ENCODE measurements at regions not wholly inside any gene's neighbourhood (a gene's known extent, or its start where the extent isn't known, plus 50 kb on each side); places are given as distances from the start of the nearest gene placed in this dataset.
A peak's percentile ranks its signal among the peaks of the same experiment; 100 is the strongest.

DNA sequence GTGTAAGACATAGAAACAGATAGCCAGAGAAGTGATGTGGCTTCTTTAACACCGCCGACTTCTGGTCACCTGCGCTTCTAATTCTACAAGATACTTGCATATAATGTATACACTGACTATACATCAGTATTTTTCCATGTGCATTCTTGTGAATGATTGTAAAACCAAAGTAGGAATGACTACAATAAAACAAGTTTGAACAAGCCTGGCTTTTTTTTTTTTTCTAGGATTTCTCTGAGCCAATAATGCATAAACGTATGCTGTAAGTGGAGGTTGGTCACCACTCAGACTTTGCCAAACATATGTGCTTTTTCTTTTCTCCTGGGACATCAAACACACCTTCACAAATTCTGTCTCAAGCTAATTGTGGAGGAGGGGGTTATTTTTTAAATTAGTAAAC lies 237.8 kb upstream of the KIRREL3 start:
- no peak for DNase-seq

DNA sequence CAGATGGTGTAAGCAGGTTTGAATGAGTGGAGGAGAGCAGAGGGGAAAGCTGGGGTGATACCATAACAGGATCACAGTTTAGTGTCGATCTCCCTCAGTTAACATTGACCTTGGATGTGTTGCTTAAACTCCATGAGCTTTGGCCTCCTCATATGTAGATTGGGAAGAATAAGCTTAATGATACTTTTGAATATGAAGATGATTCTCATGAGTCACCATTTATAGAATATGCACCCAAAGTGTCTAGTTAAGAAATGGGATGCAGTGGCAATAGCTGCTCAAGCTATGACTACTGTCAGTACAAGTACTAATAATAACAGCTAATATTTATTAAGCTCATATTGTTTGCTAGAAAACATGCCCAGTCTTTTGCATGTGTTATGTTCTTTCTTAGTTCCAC lies 236.2 kb upstream of the KIRREL3 start:
- DNase-seq, result no peak

- DNase-seq, result no peak
Measured at GRCh38 chr11:127233998-127234397, 233.4 kb upstream of the KIRREL3 start.

DNA sequence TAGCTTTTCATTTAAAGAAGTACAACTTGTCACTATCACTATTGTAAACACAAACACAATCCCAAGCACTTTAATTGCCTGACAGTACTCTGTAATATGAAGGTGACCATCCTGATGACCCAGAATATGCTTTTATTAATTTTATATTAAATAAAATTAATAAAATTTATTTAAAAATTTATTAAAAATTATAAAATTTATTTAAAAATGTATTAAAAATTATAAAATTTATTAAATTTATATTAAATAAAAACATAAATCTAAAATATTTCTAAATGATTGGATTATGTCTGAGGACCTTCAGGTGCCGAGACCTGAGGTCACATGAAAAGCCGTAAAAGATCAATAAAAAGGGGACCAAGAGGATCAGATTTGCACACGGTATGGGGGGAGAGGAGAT lies 229.8 kb upstream of the KIRREL3 start:
- no peak for DNase-seq

DNA sequence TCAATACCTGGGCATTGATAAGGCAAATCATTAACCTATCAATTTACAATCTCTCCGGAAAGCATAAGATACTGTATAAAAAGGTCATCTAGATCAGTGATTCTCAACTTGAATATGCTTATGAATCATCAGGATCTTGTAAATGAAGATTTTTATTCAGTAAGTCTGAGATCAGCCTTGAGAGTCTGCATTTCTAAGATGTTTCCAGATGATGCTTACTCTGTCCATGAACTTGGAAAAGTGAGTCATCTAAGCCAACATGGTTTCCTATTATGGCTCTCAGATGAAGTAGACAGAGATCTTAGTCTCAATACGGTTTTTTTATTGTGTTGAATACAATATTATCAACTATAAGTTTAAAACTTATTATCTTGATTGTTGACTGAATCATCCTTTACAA lies 226.4 kb upstream of the KIRREL3 start:
- DNase-seq, result no peak

GRCh38 chr11:127226380-127226779 lies 225.8 kb upstream of the KIRREL3 start:
- DNase-seq, result no peak

GRCh38 chr11:127225619-127226018 lies 225.0 kb upstream of the KIRREL3 start:
- DNase-seq, result no peak

- peak; percentile 2 for DNase-seq
Measured at GRCh38 chr11:127224276-127224675, 223.7 kb upstream of the KIRREL3 start.

- DNase-seq, result no peak
Measured at GRCh38 chr11:127223633-127224032, 223.1 kb upstream of the KIRREL3 start.

DNA sequence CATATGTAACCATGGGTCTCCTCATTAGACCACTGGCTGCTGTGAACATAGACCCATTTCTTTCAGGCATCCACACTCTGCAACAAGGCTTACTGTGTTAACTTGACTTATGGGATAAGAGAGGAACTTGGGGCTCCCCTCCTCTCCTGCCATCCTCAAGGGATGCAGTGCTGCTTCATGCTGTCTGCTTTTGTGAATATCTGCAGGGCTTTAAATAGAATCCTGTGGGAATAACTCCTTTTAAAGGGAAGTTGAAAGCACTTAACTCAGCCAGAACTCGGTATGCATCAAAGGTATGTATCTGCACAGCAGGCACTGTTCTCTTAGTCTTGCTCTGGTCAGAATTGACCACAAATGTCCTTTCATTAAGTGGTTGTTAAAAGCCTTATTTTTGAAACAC lies 222.5 kb upstream of the KIRREL3 start:
- DNase-seq, result no peak

GRCh38 chr11:127219704-127220103 lies 219.1 kb upstream of the KIRREL3 start:
- DNase-seq, result no peak

- no peak for DNase-seq
Measured at GRCh38 chr11:127218275-127218608, 217.7 kb upstream of the KIRREL3 start.

GRCh38 chr11:127217452-127218274 lies 217.1 kb upstream of the KIRREL3 start:
- DNase-seq, result no peak

DNA sequence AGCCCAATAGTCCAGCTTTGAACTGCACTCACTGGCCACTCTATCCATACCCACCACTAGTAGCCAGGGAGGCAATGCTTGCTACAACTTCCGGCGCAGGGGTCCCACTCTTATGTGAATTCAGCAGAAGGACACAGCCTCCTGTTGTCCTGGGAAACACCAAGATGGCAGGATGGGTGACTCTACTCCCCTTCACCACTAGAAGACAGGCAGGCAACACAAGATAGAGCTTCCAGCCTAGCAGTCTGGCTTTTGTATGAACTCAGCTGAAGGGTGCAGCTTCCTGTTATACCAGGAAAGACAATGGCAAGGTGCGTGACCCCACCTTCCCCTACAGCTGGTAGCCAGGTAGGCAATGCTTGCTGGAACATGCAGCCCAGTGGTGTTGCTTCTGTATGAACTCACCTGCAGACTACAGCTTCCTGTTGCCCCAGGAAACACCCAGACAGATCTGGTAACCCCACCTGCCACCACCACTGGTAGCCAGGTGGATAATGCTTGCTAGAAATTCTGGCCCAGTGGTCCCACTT lies 205.2 kb upstream of the KIRREL3 start:
- no peak for DNase-seq

DNA sequence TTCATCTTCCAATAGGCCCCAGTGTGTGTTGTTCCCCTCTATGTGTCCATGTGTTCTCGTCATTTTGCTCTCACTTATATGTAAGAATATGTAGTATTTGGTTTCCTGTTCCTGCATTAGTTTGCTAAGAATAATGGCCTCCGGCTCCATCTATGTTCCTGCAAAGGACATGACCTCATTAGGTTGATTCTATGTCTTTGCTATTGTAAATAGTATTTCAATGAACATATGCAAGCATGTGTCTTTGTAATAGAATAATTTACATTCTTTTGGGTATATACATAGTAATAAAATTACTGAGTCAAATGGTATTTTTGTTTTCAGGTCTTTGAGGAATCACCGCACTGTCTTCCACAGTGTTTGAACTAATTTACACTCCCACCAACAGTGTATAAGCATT lies 202.9 kb upstream of the KIRREL3 start:
- no peak for DNase-seq

DNA sequence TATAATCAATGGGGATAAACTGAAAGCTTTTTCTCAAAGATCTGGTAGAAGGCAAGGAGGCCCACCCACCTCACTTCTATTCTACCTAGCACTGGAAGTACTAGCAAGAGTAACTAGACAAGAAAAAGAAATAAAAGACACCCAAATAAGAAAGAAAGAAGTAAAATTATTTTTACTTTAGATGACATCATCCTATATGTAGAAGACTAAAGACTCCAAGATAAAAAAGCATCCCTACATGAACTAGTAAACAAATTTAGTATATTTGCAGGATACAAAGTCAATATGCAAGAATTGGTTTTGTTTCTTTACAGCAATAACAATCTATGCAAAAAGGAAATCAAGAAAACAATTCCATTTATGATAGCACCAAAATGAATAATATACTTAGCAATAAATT lies 201.5 kb upstream of the KIRREL3 start:
- DNase-seq, result no peak

DNA sequence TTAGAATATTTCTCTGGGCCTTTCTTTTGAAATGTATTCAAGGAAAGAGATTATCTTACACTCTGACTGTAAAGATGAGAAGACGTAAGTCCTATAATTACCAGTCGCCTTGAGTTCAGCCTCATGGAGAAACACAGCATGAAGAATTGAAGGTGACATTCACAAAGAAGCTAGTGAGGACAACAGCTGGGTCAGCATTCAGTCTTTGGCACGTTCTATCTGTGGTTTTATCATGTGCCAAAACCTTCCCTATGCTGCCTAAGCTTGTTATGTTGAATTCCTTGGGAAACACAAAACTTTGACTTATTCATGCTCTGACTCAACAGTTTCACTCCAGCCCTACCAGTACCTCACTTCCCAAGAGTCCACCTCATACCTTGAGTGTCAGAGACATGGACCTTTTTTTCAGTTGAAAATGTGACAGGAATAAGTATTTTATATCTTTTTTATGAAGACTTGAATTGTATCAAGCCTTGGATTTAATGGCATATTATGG lies 198.8 kb upstream of the KIRREL3 start:
- DNase-seq, result no peak

GRCh38 chr11:127195501-127196120 lies 195.0 kb upstream of the KIRREL3 start:
- DNase-seq, result no peak

DNA sequence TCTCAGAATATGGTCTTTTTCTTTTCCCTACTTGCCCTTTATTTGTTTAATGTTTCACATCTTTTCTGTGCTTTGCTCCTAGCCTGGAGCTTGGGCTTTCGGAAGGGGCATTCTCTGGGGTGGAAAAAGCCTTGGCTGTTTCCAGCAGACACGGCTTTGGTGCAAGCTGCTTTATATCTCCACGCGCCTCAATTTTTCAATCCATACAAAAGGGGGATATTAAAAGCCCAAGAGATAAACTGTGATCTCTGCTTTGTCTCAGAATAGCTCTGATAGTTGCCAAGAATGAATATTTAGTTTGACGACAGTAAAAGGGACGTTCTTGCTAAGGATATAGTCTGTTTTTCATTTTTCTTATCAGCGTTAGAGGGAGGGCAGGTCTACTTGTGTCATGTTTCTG lies 194.0 kb upstream of the KIRREL3 start:
- no peak for DNase-seq

DNA sequence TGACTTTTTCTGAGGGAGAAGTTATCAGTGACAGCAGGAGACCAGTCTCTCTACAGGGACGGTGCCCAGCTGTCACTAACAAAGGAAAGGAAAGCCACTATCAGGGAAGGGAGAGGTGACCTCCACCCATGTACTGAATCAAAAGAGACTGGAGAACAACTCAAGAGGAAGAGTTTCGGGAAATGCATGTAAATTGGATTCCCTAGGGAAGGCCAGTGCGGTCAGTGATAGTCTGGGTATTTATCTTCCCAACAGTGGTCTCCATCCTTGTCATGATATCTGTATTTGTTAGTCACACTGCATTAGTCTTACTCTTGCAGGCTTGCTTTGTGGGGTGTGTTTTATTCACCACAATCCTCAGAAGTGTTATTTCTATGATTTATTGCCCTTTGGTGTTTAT lies 193.4 kb upstream of the KIRREL3 start:
- DNase-seq, result no peak

GRCh38 chr11:127191689-127192088 lies 191.1 kb upstream of the KIRREL3 start:
- DNase-seq, result no peak

DNA sequence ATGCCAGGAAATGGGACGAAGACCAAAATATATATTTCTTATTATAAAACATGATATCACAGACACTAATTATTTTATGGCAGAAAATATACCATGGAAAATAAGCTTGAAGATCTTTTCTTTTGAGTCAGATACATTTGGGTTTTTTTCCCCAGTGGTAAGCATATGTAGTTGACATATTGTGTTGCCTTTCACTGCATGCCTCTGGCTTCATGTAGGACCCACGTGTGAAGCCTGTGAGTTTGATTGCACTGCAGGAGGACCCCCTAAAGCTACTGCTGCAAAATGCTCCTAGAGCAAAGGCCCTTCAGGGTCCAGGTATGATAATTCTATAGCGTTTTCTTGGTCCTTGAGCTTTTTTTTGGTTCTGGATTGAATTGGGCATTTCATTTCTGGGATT lies 190.7 kb upstream of the KIRREL3 start:
- no peak for DNase-seq

GRCh38 chr11:127182586-127183203 lies 182.1 kb upstream of the KIRREL3 start:
- no peak for DNase-seq
